ENCODE measurements at regions not wholly inside any gene's neighbourhood (a gene's known extent, or its start where the extent isn't known, plus 50 kb on each side); places are given as distances from the start of the nearest gene placed in this dataset.

DNA sequence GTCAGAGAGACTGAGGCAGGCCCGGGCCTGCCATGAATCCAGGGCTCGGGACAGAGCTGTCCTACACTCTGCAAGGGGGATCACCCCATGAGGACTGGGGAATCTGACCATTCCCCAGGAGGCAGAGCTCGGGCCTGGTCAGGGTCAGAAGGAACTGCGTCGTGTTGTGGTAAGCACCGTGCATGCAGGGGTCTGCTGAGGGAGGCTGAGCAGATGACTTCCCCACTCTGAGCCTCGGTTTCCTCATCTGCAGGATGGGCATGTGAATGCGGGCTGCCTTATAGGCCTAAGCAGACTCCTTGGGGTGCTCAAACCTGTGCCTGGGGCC lies 61.6 kb upstream of the IQSEC1 start:
- TF ChIP-seq, protein P1, sequence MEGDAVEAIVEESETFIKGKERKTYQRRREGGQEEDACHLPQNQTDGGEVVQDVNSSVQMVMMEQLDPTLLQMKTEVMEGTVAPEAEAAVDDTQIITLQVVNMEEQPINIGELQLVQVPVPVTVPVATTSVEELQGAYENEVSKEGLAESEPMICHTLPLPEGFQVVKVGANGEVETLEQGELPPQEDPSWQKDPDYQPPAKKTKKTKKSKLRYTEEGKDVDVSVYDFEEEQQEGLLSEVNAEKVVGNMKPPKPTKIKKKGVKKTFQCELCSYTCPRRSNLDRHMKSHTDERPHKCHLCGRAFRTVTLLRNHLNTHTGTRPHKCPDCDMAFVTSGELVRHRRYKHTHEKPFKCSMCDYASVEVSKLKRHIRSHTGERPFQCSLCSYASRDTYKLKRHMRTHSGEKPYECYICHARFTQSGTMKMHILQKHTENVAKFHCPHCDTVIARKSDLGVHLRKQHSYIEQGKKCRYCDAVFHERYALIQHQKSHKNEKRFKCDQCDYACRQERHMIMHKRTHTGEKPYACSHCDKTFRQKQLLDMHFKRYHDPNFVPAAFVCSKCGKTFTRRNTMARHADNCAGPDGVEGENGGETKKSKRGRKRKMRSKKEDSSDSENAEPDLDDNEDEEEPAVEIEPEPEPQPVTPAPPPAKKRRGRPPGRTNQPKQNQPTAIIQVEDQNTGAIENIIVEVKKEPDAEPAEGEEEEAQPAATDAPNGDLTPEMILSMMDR (IDR thresholded peaks at IDR 0.05) = no peak
- no peak for TF ChIP-seq POLR2A (IDR thresholded peaks at IDR 0.05)
